OCI-LY7 (cell line): ENCODE measurements at regions not wholly inside any gene's neighbourhood (a gene's known extent, or its start where the extent isn't known, plus 50 kb on each side); places are given as distances from the start of the nearest gene placed in this dataset.

Experiments
- BruUV-seq: library from RNA; stranded (reverse); fragments of 400-500 nt; replicated peaks from 2 replicates; lab custom pipeline; 2021; lab: Mats Ljungman, UMichigan
- CTCF ChIA-PET: fragments of 300-600 bp; sonication (Branson Sonifier 250); formaldehyde crosslinking; loops from one replicate; lab custom pipeline; 2022; ENCODE audit warnings: antibody characterized with exemption; ENCODE audit not compliant: unreplicated experiment; lab: Charles Lee
- POLR2A ChIA-PET: fragments of 300-600 bp; sonication (Branson Sonifier 250); formaldehyde crosslinking; loops from one replicate; lab custom pipeline; 2022; ENCODE audit warnings: antibody characterized with exemption; lab: Charles Lee
- DNase-seq: peaks from one replicate; pipeline ENCODE4 v3.0.0-alpha.2; 2015; ENCODE audit warnings: low spot score
- H2AFZ ChIP-seq: fragments of 200-600 bp; sonication (generic), shearing (Covaris generic); 2 replicates; pipeline ENCODE4 v1.6.1; 2014; ENCODE audit warnings: mild to moderate bottlenecking, antibody characterized with exemption, low read length, moderate library complexity
- H3K27ac ChIP-seq: fragments of 200-600 bp; sonication (generic); 2 replicates; pipeline ENCODE4 v1.5.1; 2014; ENCODE audit warnings: mixed run types, low read depth, mild to moderate bottlenecking, moderate library complexity, low read length, inconsistent platforms; ENCODE audit not compliant: poor library complexity, severe bottlenecking
- H3K36me3 ChIP-seq: fragments of 200-600 bp; sonication (generic); 2 replicates; pipeline ENCODE4 v1.6.1; 2014; ENCODE audit warnings: mild to moderate bottlenecking, antibody characterized with exemption, low read length, moderate library complexity, mixed read lengths; ENCODE audit not compliant: insufficient read depth
- H3K4me1 ChIP-seq: fragments of 200-600 bp; sonication (generic); 2 replicates; pipeline ENCODE4 v1.5.1; 2014; ENCODE audit warnings: mild to moderate bottlenecking, low read length; ENCODE audit not compliant: insufficient read depth, poor library complexity, severe bottlenecking
- H3K4me2 ChIP-seq: fragments of 200-600 bp; sonication (generic); 2 replicates; pipeline ENCODE4 v1.6.1; 2014; ENCODE audit warnings: mild to moderate bottlenecking, low read length
- H3K4me3 ChIP-seq: fragments of 200-600 bp; sonication (generic); 2 replicates; pipeline ENCODE4 v1.5.1; 2014; ENCODE audit warnings: mild to moderate bottlenecking, low read depth, low read length; ENCODE audit not compliant: poor library complexity, severe bottlenecking
- H3K79me2 ChIP-seq: fragments of 200-600 bp; sonication (generic); 2 replicates; pipeline ENCODE4 v1.6.1; 2016; ENCODE audit warnings: low read depth, mild to moderate bottlenecking, low read length, moderate library complexity, mixed read lengths; ENCODE audit not compliant: insufficient read depth
- H3K9me2 ChIP-seq: fragments of 200-600 bp; sonication (generic); 2 replicates; pipeline ENCODE4 v1.6.1; 2016; ENCODE audit warnings: mild to moderate bottlenecking, low read length, mixed read lengths; ENCODE audit not compliant: insufficient read depth
- H3K9me3 ChIP-seq: fragments of 200-600 bp; sonication (generic); 2 replicates; pipeline ENCODE4 v1.6.1; 2014; ENCODE audit warnings: mild to moderate bottlenecking, mixed run types, low read length, mixed read lengths
- H4K20me1 ChIP-seq: fragments of 200-600 bp; sonication (generic); 2 replicates; pipeline ENCODE4 v1.6.1; 2014; ENCODE audit warnings: mild to moderate bottlenecking, antibody characterized with exemption, low read length, moderate library complexity, mixed read lengths; ENCODE audit not compliant: insufficient read depth
- CTCF ChIP-seq: fragments of 200-600 bp; sonication (generic); conservative IDR thresholded peaks from 2 replicates; pipeline ENCODE4 v1.5.1; 2014; ENCODE audit warnings: mild to moderate bottlenecking, antibody characterized with exemption, low read length, moderate library complexity, mixed read lengths
- EZH2phosphoT487 ChIP-seq: fragments of 200-600 bp; sonication (generic); IDR thresholded peaks from 2 replicates; pipeline ENCODE4 v1.6.1; 2018; ENCODE audit warnings: low read depth, borderline replicate concordance, mild to moderate bottlenecking, mixed run types, antibody characterized with exemption, low read length, moderate library complexity, mixed read lengths
- intact Hi-C: fragments of 100-400 bp; cut with micrococcal nuclease; formaldehyde crosslinking; loops from one replicate; pipeline ENCODE4 v1.10.0; 2022; ENCODE audit not compliant: unreplicated experiment

GRCh38 chr5:103373597-103374472 is 115.3 kb downstream of the MACIR start:
- ChIA-PET CTCF (no interaction called here), POLR2A (no interaction called here)
- Histone ChIP-seq H3K4me3 (no peak overlapping the region), H4K20me1 (no peaks in the 10 kb centered on the region), H3K9me3 (no peaks in the 10 kb centered on the region), H3K36me3 (no peaks in the 10 kb centered on the region), H3K79me2 (no peaks in the 10 kb centered on the region), H3K27ac (no peak overlapping the region), H3K4me1 (no peaks in the 10 kb centered on the region), H2AFZ (no peak overlapping the region), H3K4me2 (no peak overlapping the region), H3K9me2 (no peaks in the 10 kb centered on the region)
- intact Hi-C loops, result no loop called here
- BruUV-seq, result no TSS peak
- no peak for DNase-seq
- TF ChIP-seq EZH2phosphoT487 (no peak), CTCF (no peak)

- ChIA-PET POLR2A (no interaction called here), CTCF (no interaction called here)
Measured at GRCh38 chr5:103371046-103371607, 112.6 kb downstream of the MACIR start.

More at GRCh38 chr5:103371046-103371607, 112.6 kb downstream of the MACIR start:
- no peaks in the 10 kb centered on the region for H3K79me2 ChIP-seq
- no peak for TF ChIP-seq CTCF
- no peak for TF ChIP-seq EZH2phosphoT487
- no peaks in the 10 kb centered on the region for H3K4me1 ChIP-seq
- no TSS peak for BruUV-seq
- H4K20me1 ChIP-seq, result no peaks in the 10 kb centered on the region
- H3K27ac ChIP-seq, result no peak overlapping the region
- H3K4me3 ChIP-seq, result no peak overlapping the region
- no peak overlapping the region for H2AFZ ChIP-seq
- H3K9me3 ChIP-seq, result no peaks in the 10 kb centered on the region
- H3K36me3 ChIP-seq, result no peaks in the 10 kb centered on the region
- no peak for DNase-seq
- intact Hi-C loops, result no loop called here
- H3K4me2 ChIP-seq, result no peak overlapping the region
- H3K9me2 ChIP-seq, result no peaks in the 10 kb centered on the region
